ENCODE measurements at regions not wholly inside any gene's neighbourhood (a gene's known extent, or its start where the extent isn't known, plus 50 kb on each side); places are given as distances from the start of the nearest gene placed in this dataset.

GRCh38 chr12:84772281-84772680 is 140.3 kb downstream of the SLC6A15 start:
- no peak overlapping the region for H2BK20ac ChIP-seq (ENCODE audit: low read length)
- no peak overlapping the region for H2AFZ ChIP-seq (ENCODE audit: low read length)
- H2BK15ac ChIP-seq (ENCODE audit: low read length) = no peak overlapping the region
- no peak overlapping the region for H3K4me2 ChIP-seq (ENCODE audit: insufficient read depth in 1 of 2, low read depth in 2 of 2, low read length in 2 of 2)
- H2BK120ac ChIP-seq (replicated peaks; ENCODE audit: low read depth, low read length) = no peak overlapping the region
- H3K4me3 ChIP-seq (ENCODE audit: extremely low read depth in 1 of 4, insufficient read depth in 2 of 4, low read depth in 3 of 4, low read length in 4 of 4) = no peak overlapping the region
- H4K8ac ChIP-seq (ENCODE audit: extremely low read depth, insufficient read depth, low read length) = no peak overlapping the region
- H3K27ac ChIP-seq (ENCODE audit: low read depth, low read length) = no peak overlapping the region
- no peak overlapping the region for H3K56ac ChIP-seq (replicated peaks; ENCODE audit: insufficient read length, low read depth, low read length)
- no peak overlapping the region for H2BK5ac ChIP-seq (ENCODE audit: low read depth, low read length)
- DNase-seq (ENCODE audit: low read depth in 1 of 2, low spot score in 2 of 2) = no peak
- ChIA-PET POLR2A (ENCODE audit: partially characterized antibody) (no interaction called here), CTCF (ENCODE audit: partially characterized antibody) (no interaction called here)
- H4K20me1 ChIP-seq (replicated peaks in 1 of 2; ENCODE audit: control insufficient read depth in 1 of 2, insufficient read depth in 2 of 2, low read length in 2 of 2) = no peaks in the 10 kb centered on the region
- no peak overlapping the region for H3K9ac ChIP-seq (replicated peaks in 1 of 4; ENCODE audit: extremely low read depth in 1 of 4, low read depth in 3 of 4, low read length in 3 of 4)
- H3K4ac ChIP-seq (replicated peaks; ENCODE audit: insufficient read length, low read depth, low read length) = no peak overlapping the region
- peaks cover 0 to 1% (median 0%) of the 10 kb centered on the region in 4 experiments; a peak in 1 of 7 replicates for H3K27me3 ChIP-seq (replicated peaks in 1 of 4; ENCODE audit: control insufficient read depth in 3 of 4, extremely low read depth in 1 of 4, insufficient read depth in 3 of 4, low read length in 3 of 4)
- no peaks in the 10 kb centered on the region for H3K79me2 ChIP-seq (ENCODE audit: control insufficient read depth in 1 of 2, insufficient read depth in 2 of 2, low read length in 2 of 2)
- WGBS, 2 experiments (ENCODE audit: extremely low coverage in 1 of 2, insufficient coverage in 1 of 2, insufficient read length in 1 of 2, insufficient replicate concordance in 2 of 2, low coverage in 1 of 2, low lambda C conversion rate in 2 of 2, missing lambda C conversion rate in 1 of 2) = 82% methylated on average over 2 of the region's 2 CpGs; no CpG with 5 or more reads in 1 of the 2 experiments
- no peak overlapping the region for H2BK12ac ChIP-seq (ENCODE audit: low read depth, low read length)
- no peak overlapping the region for H3K14ac ChIP-seq (ENCODE audit: insufficient read length)
- FAIRE-seq = no peak
- TF ChIP-seq RNF2 (IDR thresholded peaks at IDR 0.05; ENCODE audit: borderline replicate concordance, low read depth, low read length, missing control alignments, poor library complexity, severe bottlenecking) (no peak), TCF12 (IDR thresholded peaks at IDR 0.05; ENCODE audit: low read depth, low read length) (no peak), HDAC6 (IDR thresholded peaks at IDR 0.05; ENCODE audit: low read depth, low read length) (no peak), NRF1 (IDR thresholded peaks at IDR 0.05; ENCODE audit: low read depth, low read length) (no peak), FOSL1 (IDR thresholded peaks at IDR 0.05; ENCODE audit: insufficient read depth, low read depth, low read length) (no peak), SAP30 (IDR thresholded peaks at IDR 0.05; ENCODE audit: insufficient read depth, insufficient replicate concordance, low read length) (no peak)
- H3K36me3 ChIP-seq (ENCODE audit: control insufficient read depth in 2 of 4, insufficient read depth in 4 of 4, low read length in 3 of 4) = no peaks in the 10 kb centered on the region
- no peak overlapping the region for H3K18ac ChIP-seq (ENCODE audit: extremely low read depth, low read length)
- no peaks in the 10 kb centered on the region for H3K9me3 ChIP-seq (ENCODE audit: insufficient read depth in 2 of 2, low read depth in 1 of 2, low read length in 1 of 2)
- no peaks in the 10 kb centered on the region for H3K4me1 ChIP-seq (replicated peaks in 1 of 4; ENCODE audit: control insufficient read depth in 3 of 4, insufficient read depth in 4 of 4, low read length in 3 of 4)
- H3K79me1 ChIP-seq (ENCODE audit: low read depth, low read length) = no peaks in the 10 kb centered on the region
- H2AK5ac ChIP-seq (ENCODE audit: low read depth, low read length) = no peak overlapping the region
- no peak overlapping the region for H4K91ac ChIP-seq (replicated peaks; ENCODE audit: insufficient read length, low read length)
- no peak overlapping the region for H3K23ac ChIP-seq (ENCODE audit: insufficient read length)
- H4K5ac ChIP-seq (ENCODE audit: insufficient read length, low read depth, low read length) = no peak overlapping the region
- H3K23me2 ChIP-seq (ENCODE audit: low read depth, low read length) = no peaks in the 10 kb centered on the region

Measured in H1 (cell line).